Neural progenitor cell (in vitro differentiated cells): ENCODE measurements at regions not wholly inside any gene's neighbourhood (a gene's known extent, or its start where the extent isn't known, plus 50 kb on each side); places are given as distances from the start of the nearest gene placed in this dataset.

Experiments
- EZH2 ChIP-seq: fragments of 200-600 bp; sonication (generic); IDR thresholded peaks from 2 replicates; pipeline ENCODE4 v1.6.1; 2017; ENCODE audit warnings: antibody characterized with exemption, mild to moderate bottlenecking, moderate library complexity
- EZH2phosphoT487 ChIP-seq: fragments of 200-600 bp; sonication (generic); IDR thresholded peaks from 2 replicates; pipeline ENCODE4 v1.6.1; 2017; ENCODE audit warnings: antibody characterized with exemption
- TF ChIP-seq, protein P1 (sequence below): fragments of 200-600 bp; sonication (generic); IDR thresholded peaks from 2 replicates; pipeline ENCODE4 v1.5.1; 2017; ENCODE audit warnings: antibody characterized with exemption, mild to moderate bottlenecking

DNA sequence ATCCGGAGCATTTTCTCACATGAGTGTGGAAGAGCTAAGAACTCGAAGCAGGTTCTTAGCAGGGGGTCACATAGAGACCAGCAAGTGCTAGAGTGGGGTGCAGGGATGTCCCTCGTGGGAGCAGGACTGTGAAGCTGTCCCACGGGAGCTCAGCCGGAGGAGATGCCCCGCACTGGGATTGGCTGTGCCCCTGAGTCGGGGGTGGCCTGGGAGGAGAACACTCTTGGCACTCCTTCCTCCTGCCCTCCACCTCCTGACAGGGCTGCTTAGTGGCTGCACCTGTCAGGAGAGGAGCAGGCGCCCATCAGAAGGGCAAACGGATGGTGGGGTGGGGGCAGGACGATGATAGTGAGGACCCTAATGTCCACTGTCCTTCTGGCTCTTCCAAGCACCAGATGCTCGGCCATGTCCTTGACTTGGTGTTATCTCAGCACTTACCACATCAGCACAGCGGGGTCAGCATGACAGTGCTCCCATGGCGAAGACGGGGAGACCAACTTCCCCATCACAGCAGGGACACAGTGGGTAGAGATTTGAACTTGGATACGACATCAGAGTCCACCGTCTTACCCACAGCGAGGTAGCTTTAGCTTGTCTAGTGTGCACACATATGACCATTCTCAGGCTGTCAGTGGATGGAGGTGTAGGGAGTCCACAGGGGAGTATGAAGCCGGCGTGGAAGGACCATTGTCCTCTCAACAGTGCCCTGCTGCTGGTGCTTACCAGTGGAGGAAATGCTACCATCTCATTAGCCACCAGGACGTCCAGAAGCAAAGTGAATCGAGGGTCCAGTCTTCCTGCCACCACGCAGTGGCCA, 142.5 kb upstream of the SHH start:
- TF ChIP-seq EZH2phosphoT487 (no peak), EZH2 (no peak)
- TF ChIP-seq, protein P1, sequence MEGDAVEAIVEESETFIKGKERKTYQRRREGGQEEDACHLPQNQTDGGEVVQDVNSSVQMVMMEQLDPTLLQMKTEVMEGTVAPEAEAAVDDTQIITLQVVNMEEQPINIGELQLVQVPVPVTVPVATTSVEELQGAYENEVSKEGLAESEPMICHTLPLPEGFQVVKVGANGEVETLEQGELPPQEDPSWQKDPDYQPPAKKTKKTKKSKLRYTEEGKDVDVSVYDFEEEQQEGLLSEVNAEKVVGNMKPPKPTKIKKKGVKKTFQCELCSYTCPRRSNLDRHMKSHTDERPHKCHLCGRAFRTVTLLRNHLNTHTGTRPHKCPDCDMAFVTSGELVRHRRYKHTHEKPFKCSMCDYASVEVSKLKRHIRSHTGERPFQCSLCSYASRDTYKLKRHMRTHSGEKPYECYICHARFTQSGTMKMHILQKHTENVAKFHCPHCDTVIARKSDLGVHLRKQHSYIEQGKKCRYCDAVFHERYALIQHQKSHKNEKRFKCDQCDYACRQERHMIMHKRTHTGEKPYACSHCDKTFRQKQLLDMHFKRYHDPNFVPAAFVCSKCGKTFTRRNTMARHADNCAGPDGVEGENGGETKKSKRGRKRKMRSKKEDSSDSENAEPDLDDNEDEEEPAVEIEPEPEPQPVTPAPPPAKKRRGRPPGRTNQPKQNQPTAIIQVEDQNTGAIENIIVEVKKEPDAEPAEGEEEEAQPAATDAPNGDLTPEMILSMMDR, result no peak
